ENCODE measurements at regions not wholly inside any gene's neighbourhood (a gene's known extent, or its start where the extent isn't known, plus 50 kb on each side); places are given as distances from the start of the nearest gene placed in this dataset.

DNA sequence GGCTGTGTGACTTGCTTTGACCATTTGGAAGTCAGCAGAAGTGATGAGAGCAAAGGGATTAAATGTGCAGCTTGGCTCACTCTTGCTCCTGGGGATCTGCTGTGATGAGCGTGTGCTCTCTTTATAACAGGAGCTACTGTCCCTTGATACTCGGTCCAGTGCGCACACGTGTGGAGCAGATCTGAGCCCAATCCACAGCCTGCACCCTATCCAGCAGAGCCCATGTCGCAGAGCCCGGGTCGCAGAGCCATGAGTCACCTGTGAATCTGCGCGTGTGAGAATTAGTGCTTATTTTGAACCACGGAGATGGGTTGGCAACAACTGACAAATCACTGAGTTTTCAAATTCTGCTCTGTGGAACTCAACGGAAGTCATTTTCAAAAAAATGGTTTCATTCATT is 291.0 kb upstream of the SULF2 start (continued):
- TF ChIP-seq ZNF574 (CRISPR knock-in tag; IDR thresholded peaks at IDR 0.05) (no peak), PHF8 (CRISPR knock-in tag; IDR thresholded peaks at IDR 0.05) (no peak), SAFB2 (CRISPR knock-in tag; IDR thresholded peaks at IDR 0.05; ENCODE audit: borderline replicate concordance, low read depth) (no peak)

GRCh38 chr20:48075591-48076174 is 290.4 kb upstream of the SULF2 start:
- CTCF ChIA-PET (ENCODE audit: low intra/inter-chr PET ratio, low total read pairs) = no interaction called here
- Histone ChIP-seq H3K36me3 (replicated peaks in 1 of 2; ENCODE audit: control insufficient read depth in 1 of 2, insufficient read depth in 2 of 2, low read length in 2 of 2) (no peaks in the 10 kb centered on the region), H3K4me2 (ENCODE audit: low read depth, low read length) (no peak overlapping the region), H3K4me3 (replicated peaks in 1 of 3; ENCODE audit: insufficient read depth in 1 of 3, low read depth in 2 of 3, low read length in 3 of 3) (no peak overlapping the region), H3K9me3 (ENCODE audit: low read length) (no peaks in the 10 kb centered on the region), H2AFZ (ENCODE audit: low read length) (no peak overlapping the region), H3K4me1 (ENCODE audit: insufficient read depth, low read length) (no peaks in the 10 kb centered on the region), H3K9ac (ENCODE audit: insufficient read depth, low read depth, low read length) (no peak overlapping the region), H3K27me3 (ENCODE audit: control insufficient read depth in 1 of 2, insufficient read depth in 2 of 2, low read length in 2 of 2) (peaks cover 2% of the 10 kb centered on the region in 2 experiments; a peak in 3 of 5 replicates), H3K79me2 (ENCODE audit: insufficient read depth, low read length) (no peaks in the 10 kb centered on the region), H4K20me1 (ENCODE audit: insufficient read depth, low read length) (no peaks in the 10 kb centered on the region), H3K27ac (ENCODE audit: extremely low read length, insufficient read depth, low read length) (no peak overlapping the region)
- no peak for DNase-seq (ENCODE audit: low spot score)
- ATAC-seq = no peak
- TF ChIP-seq ZMYM4 (CRISPR knock-in tag; IDR thresholded peaks at IDR 0.05) = no peak
- TF ChIP-seq, protein P1, sequence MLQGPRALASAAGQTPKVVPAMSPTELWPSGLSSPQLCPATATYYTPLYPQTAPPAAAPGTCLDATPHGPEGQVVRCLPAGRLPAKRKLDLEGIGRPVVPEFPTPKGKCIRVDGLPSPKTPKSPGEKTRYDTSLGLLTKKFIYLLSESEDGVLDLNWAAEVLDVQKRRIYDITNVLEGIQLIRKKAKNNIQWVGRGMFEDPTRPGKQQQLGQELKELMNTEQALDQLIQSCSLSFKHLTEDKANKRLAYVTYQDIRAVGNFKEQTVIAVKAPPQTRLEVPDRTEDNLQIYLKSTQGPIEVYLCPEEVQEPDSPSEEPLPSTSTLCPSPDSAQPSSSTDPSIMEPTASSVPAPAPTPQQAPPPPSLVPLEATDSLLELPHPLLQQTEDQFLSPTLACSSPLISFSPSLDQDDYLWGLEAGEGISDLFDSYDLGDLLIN (CRISPR knock-in tag; IDR thresholded peaks at IDR 0.05; ENCODE audit: borderline replicate concordance) = no peak
- intact Hi-C loops (cut with micrococcal nuclease; ENCODE audit: unreplicated experiment) (no loop called here), in situ Hi-C loops (cut with HindIII; ENCODE audit: extremely low pct_ligation_motif_present, low pct_unique_long_range_greater_than_20kb) (no loop called here)
- WGBS (ENCODE audit: low lambda C conversion rate) = 16% methylated on average over 7 of the region's 7 CpGs
- POLR2A ChIA-PET = no interaction called here
- no peak for FAIRE-seq
- no TSS peak for BruUV-seq (replicated peaks)
